Thoracic aorta (tissue), 2 donors: ENCODE measurements at regions not wholly inside any gene's neighbourhood (a gene's known extent, or its start where the extent isn't known, plus 50 kb on each side); places are given as distances from the start of the nearest gene placed in this dataset.

Experiments used
- ATAC-seq: fragments of 150-250 bp; one replicate; pipeline ENCODE4 v1.8.0; 2017; ENCODE audit warnings: low read depth; ENCODE audit not compliant: insufficient number of reproducible peaks, low FRiP score
- DNase-seq: peaks from one replicate; pipeline ENCODE4 v3.0.0-alpha.2; 2020; ENCODE audit warnings: low spot score
- H3K27ac ChIP-seq, 2 donors: fragments of 200-600 bp; sonication (generic); 1 replicate in 1 of 2; 2 replicates in 1 of 2; pipeline ENCODE4 v1.5.1; 2016; ENCODE audit warnings: mild to moderate bottlenecking in 2 of 2, moderate library complexity in 2 of 2
- H3K27me3 ChIP-seq: fragments of 200-600 bp; sonication (generic); replicated peaks from 2 replicates; pipeline ENCODE4 v1.6.0; 2016; ENCODE audit warnings: mild to moderate bottlenecking; ENCODE audit not compliant: insufficient read depth
- H3K36me3 ChIP-seq: fragments of 200-600 bp; sonication (generic); one replicate; pipeline ENCODE4 v1.5.1; 2016
- H3K4me1 ChIP-seq, 2 donors: fragments of 200-600 bp; sonication (generic); 1 replicate in 1 of 2; 2 replicates in 1 of 2; pipeline versions ENCODE4 v1.5.1 to v1.6.0; 2016; ENCODE audit warnings: low read depth in 2 of 2, mild to moderate bottlenecking in 1 of 2; ENCODE audit not compliant: control insufficient read depth in 1 of 2
- H3K4me3 ChIP-seq: fragments of 200-600 bp; sonication (generic); 2 replicates; pipeline ENCODE4 v1.5.1; 2016; ENCODE audit warnings: mild to moderate bottlenecking
- H3K9me3 ChIP-seq: fragments of 200-600 bp; sonication (generic); 2 replicates; pipeline ENCODE4 v1.5.1; 2016
- TF ChIP-seq, protein P1 (sequence below): fragments of 200-600 bp; sonication (generic); IDR thresholded peaks from one replicate; pipeline ENCODE4 v1.5.1; 2019; ENCODE audit warnings: antibody characterized with exemption

DNA sequence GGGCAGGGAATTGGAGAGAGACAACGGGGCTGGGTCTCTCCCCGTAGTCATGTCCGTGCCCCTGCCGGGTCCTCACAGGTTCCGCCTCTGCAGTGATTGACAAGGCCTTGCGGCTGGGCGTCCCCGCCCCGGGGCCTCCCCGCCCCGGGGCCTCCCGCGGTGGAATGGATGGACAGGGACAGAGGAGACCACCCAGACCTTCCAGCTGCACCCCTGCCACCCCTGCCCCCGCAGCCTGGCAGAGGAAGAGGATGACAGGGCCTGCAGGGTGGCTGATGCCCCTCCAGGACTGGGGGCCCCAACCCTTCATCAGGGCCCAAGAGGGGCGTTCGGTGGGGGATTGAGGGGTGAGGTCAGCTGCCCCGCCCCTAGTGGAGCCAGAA, 216.4 kb upstream of the CIBAR2 start:
- H3K27ac ChIP-seq, result no peak overlapping the region
- no peak overlapping the region for H3K4me3 ChIP-seq
- H3K4me1 ChIP-seq, result peaks cover 7 to 38% of the 10 kb centered on the region in 2 donors
- H3K36me3 ChIP-seq, result no peaks in the 10 kb centered on the region
- ATAC-seq (no peak), DNase-seq (no peak)
- TF ChIP-seq, protein P1, sequence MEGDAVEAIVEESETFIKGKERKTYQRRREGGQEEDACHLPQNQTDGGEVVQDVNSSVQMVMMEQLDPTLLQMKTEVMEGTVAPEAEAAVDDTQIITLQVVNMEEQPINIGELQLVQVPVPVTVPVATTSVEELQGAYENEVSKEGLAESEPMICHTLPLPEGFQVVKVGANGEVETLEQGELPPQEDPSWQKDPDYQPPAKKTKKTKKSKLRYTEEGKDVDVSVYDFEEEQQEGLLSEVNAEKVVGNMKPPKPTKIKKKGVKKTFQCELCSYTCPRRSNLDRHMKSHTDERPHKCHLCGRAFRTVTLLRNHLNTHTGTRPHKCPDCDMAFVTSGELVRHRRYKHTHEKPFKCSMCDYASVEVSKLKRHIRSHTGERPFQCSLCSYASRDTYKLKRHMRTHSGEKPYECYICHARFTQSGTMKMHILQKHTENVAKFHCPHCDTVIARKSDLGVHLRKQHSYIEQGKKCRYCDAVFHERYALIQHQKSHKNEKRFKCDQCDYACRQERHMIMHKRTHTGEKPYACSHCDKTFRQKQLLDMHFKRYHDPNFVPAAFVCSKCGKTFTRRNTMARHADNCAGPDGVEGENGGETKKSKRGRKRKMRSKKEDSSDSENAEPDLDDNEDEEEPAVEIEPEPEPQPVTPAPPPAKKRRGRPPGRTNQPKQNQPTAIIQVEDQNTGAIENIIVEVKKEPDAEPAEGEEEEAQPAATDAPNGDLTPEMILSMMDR, result no peak
- no peaks in the 10 kb centered on the region for H3K9me3 ChIP-seq
- no peaks in the 10 kb centered on the region for H3K27me3 ChIP-seq

DNA sequence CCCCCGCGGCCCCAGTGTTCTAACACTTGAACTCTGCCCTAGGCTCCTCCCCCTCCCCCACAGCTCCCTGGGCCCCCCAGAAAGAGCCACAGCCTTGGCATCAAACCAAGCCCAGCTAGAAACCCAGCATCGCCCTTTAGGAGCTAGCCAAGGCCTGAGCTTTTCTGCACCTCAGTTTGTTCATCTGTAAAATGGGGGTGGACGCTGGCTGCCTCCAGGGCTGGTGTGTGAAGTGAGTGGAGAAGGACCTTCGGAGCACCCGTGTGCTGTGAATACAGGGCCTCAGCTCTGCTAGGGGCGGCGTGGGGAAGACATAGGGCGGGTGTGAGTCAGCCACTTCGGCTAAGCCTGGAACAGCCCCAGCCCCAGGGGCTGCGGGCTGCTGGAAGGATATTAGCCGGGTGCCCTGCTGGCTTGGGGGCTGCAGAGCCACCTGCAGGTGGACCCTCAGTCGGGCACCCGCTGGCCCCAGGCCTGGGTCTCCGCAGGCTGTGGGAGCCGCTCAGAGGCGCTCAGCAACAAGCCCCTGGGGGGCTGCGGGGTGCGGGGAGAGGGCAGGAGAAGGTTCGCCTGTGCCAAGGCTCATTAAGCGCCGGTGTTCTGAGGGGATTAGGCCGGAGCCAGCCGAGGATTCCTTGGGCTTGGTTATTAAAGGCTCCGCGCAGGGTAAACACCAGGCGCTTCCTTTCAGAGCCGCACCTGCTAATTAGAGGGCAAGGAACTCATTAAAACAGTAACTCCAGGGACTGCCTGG, 217.0 kb upstream of the CIBAR2 start:
- TF ChIP-seq, protein P1, result no peak
- Histone ChIP-seq H3K4me1 (peaks cover 7 to 33% of the 10 kb centered on the region in 2 donors), H3K9me3 (no peaks in the 10 kb centered on the region), H3K4me3 (no peak overlapping the region), H3K27ac (no peak overlapping the region), H3K27me3 (no peaks in the 10 kb centered on the region), H3K36me3 (no peaks in the 10 kb centered on the region)
- ATAC-seq (no peak), DNase-seq (no peak)

DNA sequence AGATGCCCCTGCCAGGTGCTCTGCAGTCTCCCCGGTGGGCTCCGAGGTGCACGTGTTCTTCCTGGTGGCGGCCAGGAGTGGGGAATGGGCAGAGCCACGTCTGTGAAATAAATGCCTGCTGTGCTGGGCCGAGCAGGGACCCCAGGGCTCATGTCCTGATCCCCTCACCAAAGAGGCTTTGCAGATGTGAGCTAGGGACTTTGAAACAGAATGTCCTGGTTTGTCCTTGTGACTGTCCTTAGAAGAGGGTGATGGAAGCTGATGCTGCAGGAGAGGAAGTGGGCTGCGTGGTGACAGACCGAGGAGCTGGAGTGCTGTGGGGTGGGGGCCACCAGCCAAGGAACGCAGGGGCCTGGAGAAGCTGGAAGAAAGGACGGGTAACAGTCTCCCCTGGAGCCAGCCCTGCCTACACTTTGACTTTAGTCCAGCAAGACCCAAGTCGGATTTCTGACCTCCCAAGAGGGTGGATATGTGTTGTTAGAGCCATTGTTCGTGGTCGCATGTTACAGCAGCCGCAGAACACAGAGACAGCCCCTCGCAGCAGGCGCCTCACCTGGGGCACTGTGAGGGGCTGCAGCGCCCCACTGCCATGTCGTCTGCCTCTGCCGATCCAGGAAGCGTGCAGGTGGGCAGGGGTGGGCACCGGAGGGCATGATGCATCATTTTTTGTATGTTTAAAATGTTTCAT, 217.9 kb upstream of the CIBAR2 start:
- H3K36me3 ChIP-seq, result no peaks in the 10 kb centered on the region
- ATAC-seq (no peak), DNase-seq (no peak)
- no peak overlapping the region for H3K4me3 ChIP-seq
- TF ChIP-seq, protein P1, result no peak
- H3K27ac ChIP-seq, result no peak overlapping the region
- H3K4me1 ChIP-seq, result peaks cover 7 to 33% of the 10 kb centered on the region in 2 donors
- no peaks in the 10 kb centered on the region for H3K27me3 ChIP-seq
- H3K9me3 ChIP-seq, result no peaks in the 10 kb centered on the region

DNA sequence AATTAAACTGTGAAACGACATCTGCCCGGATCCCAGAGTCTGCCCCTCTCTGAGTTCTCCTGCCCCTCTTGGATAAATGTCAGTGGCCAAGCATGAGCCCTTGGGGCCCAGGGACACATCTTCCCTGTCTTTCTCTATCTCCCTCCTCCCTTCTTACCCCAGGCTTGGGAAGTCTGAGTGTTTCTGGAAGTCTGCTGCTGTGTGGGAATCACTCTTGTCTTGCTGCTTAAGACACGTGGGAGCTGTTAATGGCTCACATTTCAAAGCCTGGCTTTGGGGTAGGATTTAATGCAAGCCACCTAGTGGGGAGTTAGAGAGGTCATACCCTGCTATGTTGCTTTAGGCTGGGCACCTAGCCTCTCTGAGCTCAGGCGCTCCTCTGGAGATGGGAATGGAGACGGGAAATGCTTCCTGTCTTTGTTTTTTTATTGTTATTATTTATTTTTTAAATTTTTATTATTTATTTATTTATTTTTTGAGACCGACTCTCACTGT, 218.5 kb upstream of the CIBAR2 start:
- no peak for DNase-seq
- Histone ChIP-seq H3K4me1 (peaks cover 7 to 33% of the 10 kb centered on the region in 2 donors), H3K27me3 (no peaks in the 10 kb centered on the region), H3K4me3 (no peak overlapping the region), H3K27ac (no peak overlapping the region), H3K9me3 (no peaks in the 10 kb centered on the region), H3K36me3 (no peaks in the 10 kb centered on the region)
- ATAC-seq, result no peak
- TF ChIP-seq, protein P1, result peak; percentile 37

DNA sequence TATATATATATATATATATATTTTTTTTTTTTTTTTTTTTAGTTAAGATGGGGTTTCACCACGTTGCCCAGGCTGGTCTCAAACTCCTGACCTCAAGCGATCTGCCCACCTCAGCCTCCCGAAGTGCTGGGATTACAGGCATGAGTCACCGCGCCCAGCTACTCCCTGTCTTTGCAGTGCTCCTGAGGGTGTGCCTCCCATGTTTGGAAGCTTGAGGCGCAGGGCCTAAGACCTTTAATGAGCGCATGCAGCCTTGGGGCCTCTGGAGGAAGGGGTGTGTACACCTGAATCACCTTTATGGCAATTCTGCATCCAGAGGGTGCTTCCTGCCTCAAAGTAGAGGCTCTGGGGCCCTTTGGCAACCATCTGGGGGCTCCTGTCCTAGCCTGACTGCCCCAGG, 219.4 kb upstream of the CIBAR2 start:
- Histone ChIP-seq H3K9me3 (no peaks in the 10 kb centered on the region), H3K36me3 (no peaks in the 10 kb centered on the region), H3K27me3 (no peaks in the 10 kb centered on the region), H3K27ac (no peak overlapping the region), H3K4me1 (peaks cover 7 to 33% of the 10 kb centered on the region in 2 donors), H3K4me3 (no peak overlapping the region)
- ATAC-seq (no peak), DNase-seq (no peak)
- TF ChIP-seq, protein P1, result no peak
